HG02642 (cell line): ENCODE measurements at regions not wholly inside any gene's neighbourhood (a gene's known extent, or its start where the extent isn't known, plus 50 kb on each side); places are given as distances from the start of the nearest gene placed in this dataset.
"Not testable (repeated sequence)": the region's sequence is repeated elsewhere in the genome, so short reads cannot be mapped to it uniquely, and the experiment has no call there.

Experiments used
- ATAC-seq: cut with Tn5 transposase; IDR thresholded peaks from one replicate; pipeline ENCODE4 v1.9.1; 2021; ENCODE audit warnings: mild to moderate bottlenecking; ENCODE audit not compliant: unreplicated experiment, poor library complexity

DNA sequence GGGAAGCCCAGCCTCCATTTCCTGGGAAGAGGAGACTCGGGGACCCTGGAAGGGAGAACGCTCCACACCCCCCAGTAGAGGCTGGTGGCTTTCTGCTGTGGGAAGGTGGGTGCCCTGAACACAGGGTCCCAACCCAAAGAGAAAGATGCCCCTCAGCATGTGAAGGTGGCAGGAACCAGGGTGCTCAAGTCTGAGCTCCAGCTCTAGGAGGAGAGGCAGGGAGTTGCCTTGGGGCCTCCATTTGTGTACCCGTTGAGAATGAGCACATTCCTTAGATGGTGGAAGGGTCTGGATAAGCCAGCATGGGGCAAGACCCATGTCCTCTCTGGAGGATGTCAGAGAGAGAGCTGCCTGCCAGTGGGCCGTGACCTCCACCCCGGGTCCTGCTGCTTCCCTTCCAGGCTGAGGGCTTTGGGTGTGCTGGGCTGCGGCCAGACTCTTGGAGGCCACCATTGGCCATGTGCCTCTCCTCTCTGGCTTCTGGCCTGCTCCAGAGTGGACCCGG lies 212.4 kb downstream of the TBC1D2B start:
- no peak for ATAC-seq

DNA sequence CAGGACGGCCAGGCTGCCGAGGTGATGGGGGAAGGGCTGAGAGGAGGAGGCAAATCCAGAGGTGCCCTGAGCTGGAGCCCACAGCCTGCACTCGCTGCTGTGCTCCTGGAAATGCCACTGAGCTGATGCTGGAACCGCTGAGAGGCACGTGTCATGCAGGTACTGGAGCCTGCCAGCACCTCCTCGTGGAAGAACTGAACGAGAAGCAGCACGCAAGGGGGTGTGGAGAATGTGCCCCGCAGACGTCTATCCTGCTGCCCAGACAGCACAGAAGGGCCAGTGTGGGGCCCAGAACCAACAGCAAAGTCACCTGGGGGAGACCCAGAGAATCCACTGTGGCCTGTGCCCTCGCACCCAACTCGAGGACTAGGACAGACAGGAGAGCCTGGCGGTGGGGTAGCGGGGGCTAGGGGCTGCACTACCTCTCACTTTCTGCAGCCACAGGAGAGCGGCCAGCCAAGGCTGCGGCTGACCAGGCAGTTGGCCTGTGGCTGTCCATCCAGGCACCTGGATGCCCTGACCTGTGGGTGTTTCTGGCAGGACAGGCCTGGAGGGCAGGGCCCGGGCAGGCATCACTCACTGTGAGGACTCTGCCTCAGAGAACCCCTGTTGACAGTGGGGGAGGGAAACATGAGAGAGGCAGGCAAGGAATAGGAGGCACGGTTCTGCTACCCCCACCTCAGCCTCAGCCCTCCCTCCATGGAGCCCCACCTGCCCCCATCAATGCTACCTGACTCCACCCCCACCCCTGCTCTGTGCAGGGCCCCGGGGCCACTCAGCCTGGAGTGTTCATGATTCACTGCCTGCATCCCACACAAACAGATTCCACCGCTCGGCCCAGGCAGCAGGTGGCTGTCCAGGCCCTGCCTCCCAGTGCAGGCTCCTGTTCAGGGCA lies 213.1 kb downstream of the TBC1D2B start:
- ATAC-seq, result no peak

DNA sequence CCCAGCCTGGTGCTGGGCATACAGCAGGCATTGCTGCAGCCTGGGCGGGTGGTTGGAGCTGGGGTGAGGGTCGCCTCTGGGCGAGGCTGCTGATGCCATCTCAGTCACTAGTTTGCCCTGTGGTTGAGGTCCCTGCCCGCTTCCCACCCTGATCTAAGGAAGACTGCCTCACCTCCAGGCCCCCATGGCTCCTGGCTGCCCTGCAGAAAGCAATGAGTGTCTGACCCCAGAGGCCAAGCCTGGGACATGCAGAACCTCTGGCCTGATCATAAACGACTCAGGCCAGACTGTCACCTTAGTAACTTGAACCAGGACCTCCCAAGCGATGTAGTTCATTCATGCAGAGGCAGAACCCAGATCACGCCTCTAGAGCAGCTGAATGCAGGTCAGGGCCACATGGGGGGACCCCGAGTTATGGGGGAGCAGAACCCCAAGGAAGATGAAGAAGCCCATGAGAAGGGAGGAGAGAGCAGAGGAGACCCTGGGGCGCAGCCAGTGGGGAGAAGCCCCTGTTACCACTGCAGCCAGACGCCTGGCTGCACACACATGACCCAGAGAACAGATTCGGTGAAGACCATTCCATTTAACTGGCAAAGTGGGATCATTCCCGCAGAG lies 213.9 kb downstream of the TBC1D2B start:
- no peak for ATAC-seq

DNA sequence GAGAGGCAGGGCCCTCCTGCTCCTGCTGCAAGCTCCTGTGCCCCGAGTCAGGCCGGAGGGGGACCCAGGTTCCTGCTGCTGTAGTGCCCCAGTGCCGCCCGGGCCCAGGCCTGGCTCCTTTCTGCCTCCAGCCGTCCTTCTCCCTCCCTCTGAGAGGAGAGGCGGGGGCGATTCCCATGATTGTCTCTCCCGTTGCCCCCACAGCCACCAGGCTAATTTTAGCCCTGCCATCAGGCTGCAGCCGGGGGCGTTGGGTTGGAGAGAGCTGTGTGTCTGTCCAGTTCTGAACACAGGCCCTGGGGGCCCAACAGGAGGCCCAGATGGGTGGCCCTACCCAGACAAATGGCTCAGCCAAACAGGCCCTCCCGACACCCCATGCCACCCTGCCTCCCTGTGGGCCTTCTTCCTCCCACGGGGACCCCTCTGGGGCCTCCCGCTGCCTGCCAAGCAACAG lies 214.8 kb downstream of the TBC1D2B start:
- ATAC-seq, result no peak

DNA sequence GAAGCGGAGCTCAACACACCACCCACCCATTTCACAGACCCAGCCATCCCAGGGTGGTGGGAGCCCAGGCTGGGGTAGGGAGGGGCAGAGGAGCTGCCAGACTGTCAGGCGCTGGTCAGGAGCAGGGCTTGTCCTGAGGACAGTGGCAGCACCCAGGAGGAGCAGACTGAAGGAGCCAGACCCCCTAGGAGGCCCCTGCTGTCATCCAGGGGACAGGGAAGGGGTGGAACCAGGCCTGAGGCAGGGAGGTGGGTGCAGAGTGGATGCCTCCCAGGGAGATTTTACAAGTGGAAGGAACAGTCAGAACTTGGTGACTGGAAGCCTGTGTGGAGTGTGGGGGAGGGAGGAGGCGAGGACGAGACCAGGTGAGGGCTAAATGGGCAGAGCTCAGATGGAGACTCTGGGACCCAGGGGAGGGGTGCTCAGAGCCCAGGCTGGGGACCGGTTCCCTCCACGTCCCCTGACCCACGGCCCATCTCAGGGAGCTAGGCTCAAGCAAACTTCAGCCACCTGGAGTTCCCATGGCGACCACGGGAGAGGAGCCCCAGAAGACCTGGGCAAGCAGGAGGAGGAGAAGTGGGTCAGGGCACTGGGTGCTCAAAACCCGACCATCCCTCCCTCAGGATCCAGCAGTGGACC lies 215.4 kb downstream of the TBC1D2B start:
- ATAC-seq, result not testable (repeated sequence)

DNA sequence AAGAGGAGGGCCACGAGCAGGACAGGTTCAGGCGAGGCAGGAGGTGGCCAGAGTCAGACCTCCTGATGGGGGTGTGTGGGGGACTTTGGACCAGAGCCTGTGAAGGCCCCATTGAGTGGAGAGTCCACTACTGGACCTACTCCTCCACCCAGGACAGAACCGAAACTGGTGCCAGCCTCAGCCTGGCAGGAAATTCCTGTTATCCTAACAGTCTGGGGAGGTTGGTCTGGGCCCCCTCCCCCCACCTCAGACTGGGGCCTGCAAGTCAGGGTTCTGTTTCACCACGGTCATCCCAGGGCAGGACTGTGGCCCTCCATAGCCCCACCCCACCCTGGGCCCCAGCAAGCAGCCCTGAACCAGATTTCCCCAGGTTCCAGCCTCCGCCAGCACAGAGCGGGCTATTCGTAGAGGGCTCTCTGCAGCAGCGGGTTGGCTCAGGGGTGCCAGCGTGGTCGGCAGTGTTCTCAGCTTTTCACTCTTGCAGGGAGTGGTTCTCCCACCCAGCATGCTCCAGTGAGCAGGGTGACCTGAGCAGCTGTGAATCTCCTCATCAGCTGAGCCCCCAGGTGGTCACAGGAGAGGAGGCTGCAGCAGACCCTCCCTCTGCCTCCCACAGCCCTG lies 217.3 kb downstream of the TBC1D2B start:
- no peak for ATAC-seq

DNA sequence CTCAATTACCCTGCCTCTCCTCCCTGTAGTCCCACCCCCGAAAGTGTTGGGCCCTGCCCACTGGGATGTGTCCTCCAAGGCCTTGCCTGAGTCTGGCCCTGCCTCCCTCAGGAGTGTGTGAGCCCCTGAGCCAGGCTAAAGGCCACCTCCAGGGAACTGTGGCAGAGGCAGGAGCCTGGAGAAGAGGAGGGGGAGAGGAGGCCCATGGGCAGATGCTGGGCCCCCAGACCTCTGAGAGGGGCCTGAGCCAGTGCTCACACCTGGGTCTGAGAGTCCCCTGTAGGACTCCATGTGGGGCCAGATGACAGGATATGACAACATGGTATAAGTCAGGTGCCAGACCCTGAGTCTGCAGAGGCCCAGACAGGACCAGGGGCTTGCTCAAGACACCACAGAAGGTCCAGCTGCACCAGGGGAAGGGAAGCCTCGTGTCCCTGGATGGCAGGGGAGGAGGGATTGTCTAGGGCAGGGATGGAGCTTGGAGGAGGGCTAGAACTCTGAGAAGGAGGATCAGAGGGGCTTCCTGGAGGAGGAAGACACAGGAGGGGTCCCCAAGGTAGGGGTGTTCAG lies 217.9 kb downstream of the TBC1D2B start:
- ATAC-seq, result no peak

GRCh38 chr15:77858792-77859490 lies 218.6 kb downstream of the TBC1D2B start:
- ATAC-seq, result no peak

DNA sequence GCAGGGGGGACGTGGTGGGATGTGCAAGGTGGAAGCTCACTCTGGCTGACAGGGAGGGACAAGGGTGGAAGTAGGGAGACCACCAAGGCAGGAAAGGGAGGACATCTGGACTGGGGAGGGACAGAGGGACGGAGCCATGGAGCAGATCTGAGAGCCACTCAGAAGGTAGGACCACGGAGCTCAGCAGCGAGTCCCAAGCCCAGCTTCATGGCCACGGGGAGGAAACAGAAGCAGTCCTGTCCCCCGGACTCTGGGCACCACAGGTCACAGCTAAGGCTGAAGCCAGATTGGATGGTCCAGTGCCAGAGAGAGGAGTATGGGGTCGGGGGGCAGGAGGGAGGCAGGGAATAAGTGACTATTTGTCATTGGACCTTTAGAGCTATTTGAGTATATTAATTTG lies 220.1 kb downstream of the TBC1D2B start:
- no peak for ATAC-seq

DNA sequence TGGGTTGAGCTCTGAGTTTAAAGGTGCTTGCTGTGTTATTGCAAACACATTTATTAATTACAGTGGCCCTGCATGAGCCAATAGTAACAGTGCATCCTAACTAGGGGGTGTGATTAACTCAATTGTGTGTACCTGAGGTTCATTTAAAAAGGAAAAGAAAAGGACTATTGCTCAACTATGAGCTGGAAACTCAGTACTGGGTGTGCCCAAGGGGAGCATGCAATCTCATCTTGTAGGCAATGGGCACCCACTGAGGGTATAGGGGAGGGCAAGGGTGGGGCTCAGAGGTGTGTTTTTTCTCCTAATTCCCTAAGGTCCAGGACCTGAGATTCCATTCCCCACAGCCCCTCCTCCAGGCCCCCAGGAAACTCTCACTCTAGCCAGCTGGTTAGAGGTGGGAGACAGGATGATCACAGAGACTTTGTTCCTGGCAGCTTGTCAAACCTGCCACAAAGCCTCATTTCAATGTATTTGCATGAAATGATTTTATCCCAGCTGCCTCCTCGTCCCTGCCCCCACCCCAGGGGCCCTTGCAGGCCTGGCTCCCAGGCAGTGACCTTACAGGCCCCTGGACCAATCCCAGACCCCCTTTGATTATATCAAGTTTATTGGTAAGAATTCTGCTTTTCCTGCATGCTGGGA lies 220.7 kb downstream of the TBC1D2B start:
- no peak for ATAC-seq

GRCh38 chr15:77855871-77856270 lies 221.6 kb downstream of the TBC1D2B start:
- no peak for ATAC-seq

- no peak for ATAC-seq
Measured at GRCh38 chr15:77854980-77855379, 222.3 kb upstream of the LINGO1 start.

GRCh38 chr15:77853910-77854309 lies 221.2 kb upstream of the LINGO1 start:
- no peak for ATAC-seq

DNA sequence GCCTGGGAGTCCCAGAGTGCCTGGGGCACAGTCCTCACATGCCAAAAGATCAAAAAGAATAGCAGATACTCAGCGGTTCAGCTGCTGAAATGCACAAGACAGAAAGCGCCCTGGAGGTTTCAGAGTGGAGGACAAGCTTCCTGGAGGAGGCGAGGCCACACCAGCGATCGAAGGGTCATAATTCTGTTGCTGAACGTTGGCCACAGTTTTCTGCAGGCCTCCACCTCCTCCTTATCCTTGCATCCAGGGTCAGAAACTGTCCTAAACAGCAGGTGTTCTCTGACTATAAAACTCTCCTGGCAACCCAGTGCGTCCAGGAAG lies 220.3 kb upstream of the LINGO1 start:
- ATAC-seq, result no peak

- ATAC-seq, result no peak
Measured at GRCh38 chr15:77852241-77853007, 219.7 kb upstream of the LINGO1 start.

DNA sequence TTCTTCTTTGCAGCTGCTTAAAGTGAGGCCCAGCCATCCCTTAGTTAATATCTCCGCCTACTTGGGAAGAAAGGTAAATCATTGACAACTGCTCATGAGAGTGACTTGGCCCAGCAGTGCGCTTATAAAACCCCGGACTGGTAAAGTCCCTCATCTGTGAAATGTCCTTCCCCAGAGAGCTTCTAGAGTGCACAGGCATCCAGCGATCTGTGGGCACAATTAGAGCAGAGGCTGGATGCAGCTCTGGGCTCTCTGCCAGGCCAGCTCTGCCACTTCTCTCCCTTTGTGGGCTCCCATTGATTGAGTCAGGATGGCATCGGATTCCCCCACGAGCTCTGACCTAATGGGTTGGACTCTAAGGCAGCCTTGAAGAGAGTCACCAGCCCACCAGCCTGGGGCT lies 219.0 kb upstream of the LINGO1 start:
- no peak for ATAC-seq

DNA sequence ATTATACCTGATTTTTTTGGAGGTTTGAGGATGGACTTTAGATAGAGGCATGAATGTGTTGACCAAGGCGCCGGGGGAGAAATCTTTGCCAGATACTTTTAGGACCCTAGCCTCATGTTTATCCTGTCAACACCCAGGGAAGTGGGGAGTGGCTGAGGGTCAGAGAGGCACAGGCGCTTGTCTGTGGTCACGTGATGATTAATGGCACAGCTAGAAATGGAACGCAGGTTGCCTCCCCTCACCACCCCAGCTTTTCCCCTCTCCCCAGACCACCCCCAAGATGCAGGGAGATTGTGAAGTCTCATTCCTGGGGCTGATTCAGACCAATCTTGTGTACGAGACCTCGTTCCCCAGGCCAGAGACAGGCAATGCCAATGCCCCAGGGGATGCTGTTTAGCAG lies 218.4 kb upstream of the LINGO1 start:
- no peak for ATAC-seq

DNA sequence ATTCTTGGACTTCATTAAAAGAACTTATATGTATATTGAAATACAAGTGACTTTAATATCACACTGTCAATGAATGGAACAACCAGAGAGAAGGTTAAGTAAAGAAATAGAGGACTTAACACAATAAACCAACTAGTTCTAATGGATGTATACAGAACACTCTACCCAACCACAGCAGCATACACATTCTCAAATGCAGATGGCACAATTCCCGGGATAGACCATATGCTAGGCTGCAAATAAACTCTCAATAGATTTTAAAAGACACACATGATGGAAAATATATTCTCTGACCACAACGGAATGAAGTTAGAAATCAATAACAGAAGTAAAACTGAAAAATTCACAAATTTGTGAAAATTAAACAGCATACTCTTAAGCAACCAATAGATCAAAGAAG lies 214.3 kb upstream of the LINGO1 start:
- no peak for ATAC-seq

DNA sequence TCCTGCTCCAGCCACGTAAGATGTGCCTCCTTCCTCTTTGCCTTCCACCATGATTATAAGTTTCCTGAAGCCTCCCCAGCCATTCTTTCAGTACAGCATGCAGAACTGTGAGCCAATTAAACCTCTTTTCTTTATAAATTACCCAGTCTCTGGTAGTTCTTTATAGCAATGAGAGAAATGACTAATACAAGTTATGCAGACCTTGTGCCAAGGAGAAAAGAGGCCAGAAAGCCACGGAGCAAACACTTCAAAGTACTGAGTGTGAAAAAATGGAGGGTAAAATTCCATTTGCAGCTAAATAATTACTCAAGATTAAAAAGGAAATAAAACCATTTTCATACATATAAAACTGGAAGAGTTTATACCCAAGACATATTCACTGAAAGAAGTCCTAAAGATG lies 213.6 kb upstream of the LINGO1 start:
- ATAC-seq, result no peak
